ENCODE measurements at regions not wholly inside any gene's neighbourhood (a gene's known extent, or its start where the extent isn't known, plus 50 kb on each side); places are given as distances from the start of the nearest gene placed in this dataset.

DNA sequence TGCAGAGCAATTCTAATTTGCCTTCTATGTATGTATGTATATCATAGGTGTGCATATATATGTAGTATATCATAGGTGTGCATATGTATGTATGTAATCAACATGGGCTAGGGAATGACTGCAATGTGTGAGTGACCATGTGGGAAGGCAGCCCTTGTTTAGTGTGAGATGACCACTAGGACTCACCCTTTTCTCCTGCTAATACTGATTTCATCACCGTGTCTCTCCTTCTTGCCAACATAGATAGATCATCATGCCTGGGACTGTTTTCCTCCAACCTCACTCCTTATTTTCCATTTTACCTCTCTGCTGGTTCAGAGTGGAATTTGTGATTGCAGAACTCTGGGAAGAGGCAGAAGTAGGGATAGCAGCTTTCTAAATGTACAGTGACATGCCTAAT, 63.6 kb upstream of the SFRP2 start:
- no peak for TF ChIP-seq EZH2 (IDR thresholded peaks at IDR 0.05; ENCODE audit: insufficient read depth, low read length)
- TF ChIP-seq, protein P1, sequence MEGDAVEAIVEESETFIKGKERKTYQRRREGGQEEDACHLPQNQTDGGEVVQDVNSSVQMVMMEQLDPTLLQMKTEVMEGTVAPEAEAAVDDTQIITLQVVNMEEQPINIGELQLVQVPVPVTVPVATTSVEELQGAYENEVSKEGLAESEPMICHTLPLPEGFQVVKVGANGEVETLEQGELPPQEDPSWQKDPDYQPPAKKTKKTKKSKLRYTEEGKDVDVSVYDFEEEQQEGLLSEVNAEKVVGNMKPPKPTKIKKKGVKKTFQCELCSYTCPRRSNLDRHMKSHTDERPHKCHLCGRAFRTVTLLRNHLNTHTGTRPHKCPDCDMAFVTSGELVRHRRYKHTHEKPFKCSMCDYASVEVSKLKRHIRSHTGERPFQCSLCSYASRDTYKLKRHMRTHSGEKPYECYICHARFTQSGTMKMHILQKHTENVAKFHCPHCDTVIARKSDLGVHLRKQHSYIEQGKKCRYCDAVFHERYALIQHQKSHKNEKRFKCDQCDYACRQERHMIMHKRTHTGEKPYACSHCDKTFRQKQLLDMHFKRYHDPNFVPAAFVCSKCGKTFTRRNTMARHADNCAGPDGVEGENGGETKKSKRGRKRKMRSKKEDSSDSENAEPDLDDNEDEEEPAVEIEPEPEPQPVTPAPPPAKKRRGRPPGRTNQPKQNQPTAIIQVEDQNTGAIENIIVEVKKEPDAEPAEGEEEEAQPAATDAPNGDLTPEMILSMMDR (IDR thresholded peaks at IDR 0.05; ENCODE audit: insufficient read depth, low read depth, low read length) = no peak
